ENCODE measurements at regions not wholly inside any gene's neighbourhood (a gene's known extent, or its start where the extent isn't known, plus 50 kb on each side); places are given as distances from the start of the nearest gene placed in this dataset.
"Not testable (repeated sequence)": the region's sequence is repeated elsewhere in the genome, so short reads cannot be mapped to it uniquely, and the experiment has no call there.

DNA sequence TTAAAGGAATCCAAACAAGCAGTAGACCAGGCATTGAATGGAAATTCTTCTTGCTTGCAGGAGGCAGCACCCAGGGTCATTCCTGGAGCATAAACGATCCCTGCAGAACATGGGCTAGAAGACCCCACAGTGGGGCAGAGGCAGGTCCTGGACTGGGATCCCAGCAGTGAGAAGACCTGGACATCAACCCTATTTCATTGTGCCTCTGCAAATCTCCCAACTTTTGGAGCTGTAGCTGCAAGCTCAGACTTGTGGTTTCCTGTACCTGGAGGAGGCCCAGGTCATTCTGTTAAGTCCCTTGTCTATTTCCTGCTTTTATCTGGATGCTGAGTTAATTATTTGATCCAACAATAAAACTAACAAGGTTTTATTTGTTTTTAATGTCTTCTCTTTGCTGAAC is 61.7 kb downstream of the CALM1 start:
- TF ChIP-seq, protein P1, sequence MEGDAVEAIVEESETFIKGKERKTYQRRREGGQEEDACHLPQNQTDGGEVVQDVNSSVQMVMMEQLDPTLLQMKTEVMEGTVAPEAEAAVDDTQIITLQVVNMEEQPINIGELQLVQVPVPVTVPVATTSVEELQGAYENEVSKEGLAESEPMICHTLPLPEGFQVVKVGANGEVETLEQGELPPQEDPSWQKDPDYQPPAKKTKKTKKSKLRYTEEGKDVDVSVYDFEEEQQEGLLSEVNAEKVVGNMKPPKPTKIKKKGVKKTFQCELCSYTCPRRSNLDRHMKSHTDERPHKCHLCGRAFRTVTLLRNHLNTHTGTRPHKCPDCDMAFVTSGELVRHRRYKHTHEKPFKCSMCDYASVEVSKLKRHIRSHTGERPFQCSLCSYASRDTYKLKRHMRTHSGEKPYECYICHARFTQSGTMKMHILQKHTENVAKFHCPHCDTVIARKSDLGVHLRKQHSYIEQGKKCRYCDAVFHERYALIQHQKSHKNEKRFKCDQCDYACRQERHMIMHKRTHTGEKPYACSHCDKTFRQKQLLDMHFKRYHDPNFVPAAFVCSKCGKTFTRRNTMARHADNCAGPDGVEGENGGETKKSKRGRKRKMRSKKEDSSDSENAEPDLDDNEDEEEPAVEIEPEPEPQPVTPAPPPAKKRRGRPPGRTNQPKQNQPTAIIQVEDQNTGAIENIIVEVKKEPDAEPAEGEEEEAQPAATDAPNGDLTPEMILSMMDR (IDR thresholded peaks at IDR 0.05; ENCODE audit: insufficient read depth, low read depth, low read length, missing control alignments), result no peak
- DNase-seq (ENCODE audit: low read depth), result peak; percentile 76
- H3K4me3 ChIP-seq (ENCODE audit: low read length), result no peak overlapping the region

DNA sequence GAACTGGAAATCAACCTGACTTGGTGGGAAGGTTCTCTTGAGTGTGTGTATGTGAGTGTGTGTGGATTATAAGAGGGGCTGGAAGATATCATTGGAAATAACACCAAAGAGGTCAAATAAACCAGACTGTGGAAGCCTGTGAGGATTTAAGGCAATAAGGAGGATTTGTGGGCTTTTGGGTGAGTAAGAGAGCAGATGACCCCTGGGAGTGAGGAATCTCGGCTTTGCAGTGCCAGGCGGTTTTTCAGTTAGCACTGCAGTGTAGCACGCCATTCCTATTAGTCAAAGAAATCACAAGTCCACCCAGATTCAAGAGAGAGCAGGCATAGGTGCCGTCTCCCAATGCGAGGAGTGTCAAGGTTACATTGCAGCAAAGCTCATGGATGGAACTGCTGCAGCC is 63.3 kb downstream of the CALM1 start:
- no peak for DNase-seq (ENCODE audit: low read depth)
- TF ChIP-seq, protein P1 (IDR thresholded peaks at IDR 0.05; ENCODE audit: insufficient read depth, low read depth, low read length, missing control alignments), result no peak
- no peak overlapping the region for H3K4me3 ChIP-seq (ENCODE audit: low read length)

DNA sequence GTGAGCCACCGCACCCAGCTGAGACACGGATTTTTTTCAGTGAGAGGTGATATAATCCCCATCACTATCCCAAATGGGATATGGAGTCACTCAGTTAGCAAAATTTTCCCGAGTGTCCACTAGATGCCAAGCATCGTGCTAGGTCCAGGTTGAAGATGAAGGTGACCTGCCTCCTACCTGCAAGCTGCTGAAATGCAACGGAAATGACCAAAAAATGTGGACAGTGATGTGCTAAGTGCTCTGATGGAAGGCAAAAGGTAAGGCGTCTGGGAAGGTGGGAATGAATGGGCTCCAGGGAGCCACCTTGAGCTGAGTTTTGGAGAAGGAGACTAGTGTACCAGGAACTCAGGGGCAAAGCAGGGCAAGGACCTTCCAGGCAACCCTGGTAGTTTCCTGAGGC is 64.6 kb downstream of the CALM1 start:
- no peak overlapping the region for H3K4me3 ChIP-seq (ENCODE audit: low read length)
- TF ChIP-seq, protein P1 (IDR thresholded peaks at IDR 0.05; ENCODE audit: insufficient read depth, low read depth, low read length, missing control alignments), result no peak
- DNase-seq (ENCODE audit: low read depth), result no peak

DNA sequence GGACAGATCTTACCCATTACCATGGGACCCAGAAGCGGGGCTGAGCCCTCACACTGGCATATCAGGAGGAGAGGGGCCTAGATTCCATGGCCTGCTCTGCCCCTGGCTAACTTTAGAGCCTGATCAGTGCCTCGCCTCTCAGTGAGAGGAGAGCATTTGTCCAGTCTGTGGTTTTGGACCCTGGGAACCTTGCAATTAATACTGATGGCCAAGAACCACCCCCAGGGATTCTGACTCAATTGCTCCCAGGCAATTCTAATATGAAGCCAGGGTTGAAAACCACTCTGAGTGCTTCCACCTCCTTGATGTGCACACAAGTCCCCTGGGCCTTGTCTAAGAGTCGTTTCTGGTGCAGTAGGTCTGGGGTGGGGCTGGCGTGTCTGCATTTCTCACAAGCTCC is 67.7 kb downstream of the CALM1 start:
- no peak for DNase-seq (ENCODE audit: low read depth)
- H3K4me3 ChIP-seq (ENCODE audit: low read length), result no peak overlapping the region
- TF ChIP-seq, protein P1 (IDR thresholded peaks at IDR 0.05; ENCODE audit: insufficient read depth, low read depth, low read length, missing control alignments), result no peak

DNA sequence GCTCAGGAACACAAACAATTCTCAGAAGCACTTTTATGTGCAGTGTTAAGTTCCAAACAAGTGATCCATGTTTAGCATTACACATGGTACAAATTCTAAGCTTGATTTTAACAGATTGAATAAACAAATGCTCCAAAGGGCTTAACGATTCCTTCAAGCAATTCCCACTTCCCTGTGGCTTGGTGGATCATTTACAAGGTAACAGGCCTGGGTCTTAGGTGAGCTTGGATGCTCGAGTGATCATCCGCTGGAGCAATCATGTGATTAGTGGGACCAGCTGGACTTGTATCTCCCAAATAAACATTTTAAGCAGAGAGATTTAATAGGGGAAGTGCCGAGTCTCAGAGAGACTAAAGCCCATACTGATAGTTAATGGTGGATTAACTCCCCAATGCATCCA is 70.7 kb downstream of the CALM1 start:
- TF ChIP-seq, protein P1 (IDR thresholded peaks at IDR 0.05; ENCODE audit: insufficient read depth, low read depth, low read length, missing control alignments), result no peak
- H3K4me3 ChIP-seq (ENCODE audit: low read length), result no peak overlapping the region
- no peak for DNase-seq (ENCODE audit: low read depth)

DNA sequence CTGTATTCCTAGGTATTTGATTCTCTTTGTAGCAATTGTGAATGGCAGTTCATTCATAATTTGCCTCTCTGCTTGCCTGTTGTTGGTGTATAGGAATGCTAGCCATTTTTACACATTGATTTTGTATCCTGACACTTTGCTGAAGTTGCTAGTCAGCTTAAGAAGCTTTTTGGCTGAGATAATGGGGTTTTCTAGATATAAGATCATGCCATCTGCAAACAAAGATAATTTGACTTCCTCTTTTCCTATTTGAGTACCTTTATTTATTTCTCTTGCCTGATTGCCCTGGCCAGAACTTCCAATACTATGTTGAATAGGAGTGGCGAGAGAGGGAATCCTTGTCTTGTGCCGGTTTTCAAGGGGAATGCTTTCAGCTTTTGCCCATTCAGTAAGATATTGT is 72.6 kb downstream of the CALM1 start:
- not testable (repeated sequence) for DNase-seq (ENCODE audit: low read depth); H3K4me3 ChIP-seq (ENCODE audit: low read length)

DNA sequence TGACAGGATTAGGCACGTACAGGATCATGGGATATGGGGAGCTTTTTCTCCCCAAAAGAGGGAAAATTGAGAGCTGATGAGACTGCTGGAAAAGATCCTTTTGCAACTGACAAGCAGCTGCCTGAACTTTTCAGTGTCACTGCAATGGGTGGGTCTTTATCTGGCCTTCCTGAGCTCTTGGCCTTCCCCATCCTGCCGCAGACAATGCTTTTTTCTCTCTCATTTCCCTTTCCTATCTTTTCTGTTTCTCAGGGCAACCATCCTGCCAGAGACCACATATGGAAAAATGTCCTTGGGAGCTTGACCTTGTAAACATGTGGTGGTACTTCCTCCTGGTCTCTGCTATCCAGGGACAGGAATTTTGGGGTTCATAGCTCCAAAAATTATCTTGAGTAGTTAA is 75.8 kb downstream of the CALM1 start:
- H3K4me3 ChIP-seq (ENCODE audit: low read length), result no peak overlapping the region
- TF ChIP-seq, protein P1 (IDR thresholded peaks at IDR 0.05; ENCODE audit: insufficient read depth, low read depth, low read length, missing control alignments), result no peak
- DNase-seq (ENCODE audit: low read depth), result no peak
